CD14-positive monocyte (primary cell): ENCODE measurements at regions not wholly inside any gene's neighbourhood (a gene's known extent, or its start where the extent isn't known, plus 50 kb on each side); places are given as distances from the start of the nearest gene placed in this dataset.

Source experiments
- DNase-seq, 3 donors: peaks; one replicate each; pipeline ENCODE4 v3.0.0-alpha.2; 2011 to 2022
- H2AFZ ChIP-seq: 2 replicates; pipeline ENCODE4 v1.6.0; 2012; ENCODE audit warnings: mild to moderate bottlenecking, low read depth, low read length, inconsistent platforms; ENCODE audit not compliant: insufficient read depth, poor library complexity, severe bottlenecking
- H3K27ac ChIP-seq, 2 donors: 1 replicate in 1 of 2; 2 replicates in 1 of 2; pipeline ENCODE4 v1.5.1; 2012 to 2013; ENCODE audit warnings: low read length in 2 of 2, control low read depth in 1 of 2, inconsistent platforms in 1 of 2, low read depth in 1 of 2, mild to moderate bottlenecking in 1 of 2
- H3K27me3 ChIP-seq, 2 donors: one replicate each; pipeline versions ENCODE4 v1.6.0 to v1.6.1; 2011 to 2013; ENCODE audit warnings: low read length in 2 of 2; ENCODE audit not compliant: control insufficient read depth in 2 of 2, insufficient read depth in 2 of 2
- H3K36me3 ChIP-seq, 2 donors: replicated peaks in 1 of 2; 1 replicate in 1 of 2; 2 replicates in 1 of 2; pipeline versions ENCODE4 v1.5.1 to v1.6.1; 2012 to 2013; ENCODE audit warnings: low read length in 2 of 2, control low read depth in 1 of 2, inconsistent platforms in 1 of 2, mild to moderate bottlenecking in 1 of 2; ENCODE audit not compliant: insufficient read depth in 2 of 2, control insufficient read depth in 1 of 2
- H3K4me1 ChIP-seq, 2 donors: 1 replicate in 1 of 2; 2 replicates in 1 of 2; pipeline versions ENCODE4 v1.5.1 to v1.6.1; 2012 to 2013; ENCODE audit warnings: low read length in 2 of 2, control low read depth in 1 of 2, inconsistent platforms in 1 of 2, mild to moderate bottlenecking in 1 of 2, moderate library complexity in 1 of 2; ENCODE audit not compliant: insufficient read depth in 2 of 2, control insufficient read depth in 1 of 2
- H3K4me2 ChIP-seq: replicated peaks from 2 replicates; pipeline ENCODE3; 2012; ENCODE audit warnings: low read length, moderate library complexity, mild to moderate bottlenecking; ENCODE audit not compliant: poor library complexity, severe bottlenecking; ENCODE audit errors: extremely low read depth
- H3K4me3 ChIP-seq, 3 experiments: fragments of 200-600 bp in 1 of 3; sonication (generic) in 1 of 3; replicated peaks in 1 of 3; 1 replicate in 2 of 3; 2 replicates in 1 of 3; pipeline ENCODE4 v1.5.1; 2011 to 2013; ENCODE audit warnings: low read length in 3 of 3, mild to moderate bottlenecking in 3 of 3, control low read depth in 2 of 3, low read depth in 2 of 3, inconsistent platforms in 1 of 3, moderate library complexity in 1 of 3
- H3K79me2 ChIP-seq: 2 replicates; pipeline ENCODE4 v1.6.0; 2012; ENCODE audit warnings: mild to moderate bottlenecking, control low read depth, inconsistent platforms, low read length, moderate library complexity; ENCODE audit not compliant: insufficient read depth
- H3K9ac ChIP-seq: 2 replicates; pipeline ENCODE4 v1.6.0; 2017; ENCODE audit warnings: low read length, mild to moderate bottlenecking; ENCODE audit not compliant: insufficient read depth, poor library complexity, severe bottlenecking
- H3K9me3 ChIP-seq, 2 donors: replicated peaks in 1 of 2; 1 replicate in 1 of 2; 2 replicates in 1 of 2; pipeline versions ENCODE4 v1.5.1 to v1.6.1; 2012 to 2013; ENCODE audit warnings: low read length in 2 of 2, control low read depth in 1 of 2; ENCODE audit not compliant: control insufficient read depth in 1 of 2, insufficient read depth in 1 of 2
- H4K20me1 ChIP-seq: 2 replicates; pipeline ENCODE4 v1.6.0; 2012; ENCODE audit warnings: mild to moderate bottlenecking, low read length, control low read depth, moderate library complexity; ENCODE audit not compliant: insufficient read depth
- H3K27ac Mint-ChIP-seq, 7 donors: one replicate each; pipeline ENCODE4 v1.8.0; 2020; ENCODE audit warnings: mild to moderate bottlenecking in 7 of 7, mixed read lengths in 7 of 7, moderate library complexity in 6 of 7, inconsistent platforms in 2 of 7
- H3K27me3 Mint-ChIP-seq, 3 donors: one replicate each; pipeline ENCODE4 v1.8.0; 2021 to 2022; ENCODE audit warnings: low read depth in 3 of 3, mild to moderate bottlenecking in 3 of 3, mixed read lengths in 3 of 3, moderate library complexity in 3 of 3, inconsistent platforms in 1 of 3
- H3K36me3 Mint-ChIP-seq, 2 donors: one replicate each; pipeline ENCODE4 v1.8.0; 2020; ENCODE audit warnings: mixed read lengths in 2 of 2, inconsistent platforms in 1 of 2, mild to moderate bottlenecking in 1 of 2
- H3K4me1 Mint-ChIP-seq: one replicate; pipeline ENCODE4 v1.8.0; 2020; ENCODE audit warnings: mild to moderate bottlenecking, mixed read lengths
- H3K4me3 Mint-ChIP-seq, 2 donors: one replicate each; pipeline ENCODE4 v1.8.0; 2020; ENCODE audit warnings: mild to moderate bottlenecking in 2 of 2, mixed read lengths in 2 of 2, moderate library complexity in 1 of 2
- H3K9me3 Mint-ChIP-seq, 7 donors: one replicate each; pipeline ENCODE4 v1.8.0; 2020 to 2022; ENCODE audit warnings: mixed read lengths in 7 of 7, mild to moderate bottlenecking in 6 of 7, moderate library complexity in 6 of 7, inconsistent platforms in 2 of 7
- WGBS: methylation state at CpG from one replicate; pipeline ENCODE4 v1.1.5; 2013; ENCODE audit warnings: missing lambda C conversion rate; ENCODE audit not compliant: insufficient coverage; 5-methylcytosine and 5-hydroxymethylcytosine counted together
- intact Hi-C, 2 donors: fragments of 100-400 bp; cut with micrococcal nuclease; formaldehyde crosslinking; loops; one replicate each; pipeline versions ENCODE4 v1.15.0 to v1.15.1; 2023
- TF ChIP-seq, protein P1 (sequence below): fragments of 200-600 bp; IDR thresholded peaks from one replicate; pipeline ENCODE4 v1.8.0; 2022; ENCODE audit warnings: antibody characterized with exemption, mild to moderate bottlenecking

DNA sequence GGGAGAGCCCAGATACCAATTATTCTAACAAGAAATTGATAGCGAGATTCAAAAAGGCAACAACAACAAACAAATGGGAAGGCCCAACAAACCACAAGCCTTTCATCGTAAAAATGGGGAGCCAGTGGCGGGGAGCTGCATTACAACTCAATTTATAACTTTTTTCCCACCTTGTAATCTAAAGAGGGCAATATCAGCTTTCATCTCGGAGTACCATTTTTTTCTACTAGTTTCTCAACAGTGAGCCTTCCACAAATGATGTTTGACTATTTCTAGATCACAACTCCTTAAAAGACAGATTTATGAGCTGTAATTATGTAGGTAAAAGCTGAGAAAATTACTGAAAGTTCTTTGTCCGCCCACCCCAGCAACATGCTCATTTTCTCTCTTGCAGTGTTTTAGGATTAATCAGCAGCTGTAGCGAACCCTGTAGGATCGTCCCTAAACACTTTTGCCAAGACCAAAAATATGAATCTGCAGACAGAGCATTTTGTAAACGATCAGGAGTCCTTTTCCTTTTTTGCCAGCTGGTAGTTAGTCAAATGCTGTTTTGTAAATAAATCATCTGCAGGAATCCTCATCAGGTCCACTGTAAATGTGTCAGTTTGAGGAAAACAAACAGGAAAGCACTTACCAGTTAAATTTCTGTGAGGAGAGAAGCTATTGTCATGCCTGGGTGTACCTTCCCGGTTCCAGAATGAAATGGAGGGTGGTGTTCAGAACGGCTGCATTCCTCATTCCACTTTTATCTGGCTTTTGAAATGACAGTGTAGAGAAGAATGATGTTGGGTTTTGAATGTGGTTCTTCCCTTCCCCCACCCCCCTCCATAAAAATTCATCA is 53.2 kb downstream of the EEF1B2 start:
- intact Hi-C loops, result no loop called here
- H4K20me1 ChIP-seq, result no peaks in the 10 kb centered on the region

DNA sequence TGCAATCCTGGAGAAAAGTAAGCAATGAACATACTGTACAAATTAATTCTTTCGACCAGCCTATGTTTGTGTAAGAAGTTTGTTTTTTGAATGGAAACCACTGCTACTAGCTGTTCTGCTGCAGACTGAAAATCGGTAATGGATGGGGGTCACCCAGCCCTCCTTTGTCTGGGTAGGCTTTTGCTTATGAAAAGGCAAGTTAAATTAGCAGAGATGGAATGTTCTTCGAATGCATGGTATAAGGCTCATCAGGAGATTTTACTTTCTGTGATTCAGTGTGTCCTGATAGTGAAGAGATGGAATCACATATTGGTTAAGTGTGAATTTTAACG is 53.8 kb downstream of the EEF1B2 start:
- H3K27ac ChIP-seq, result no peak overlapping the region
- H3K4me3 ChIP-seq, result no peak overlapping the region
- H3K27me3 Mint-ChIP-seq, result peaks cover 35 to 41% (median 36%) of the 10 kb centered on the region in 3 donors
- no peaks in the 10 kb centered on the region for H3K79me2 ChIP-seq
- H3K27ac Mint-ChIP-seq, result no peak overlapping the region
- H3K4me2 ChIP-seq, result no peak overlapping the region
- H3K36me3 ChIP-seq, result no peaks in the 10 kb centered on the region
- H3K4me1 ChIP-seq, result peaks cover 9 to 11% of the 10 kb centered on the region in 2 donors
- H3K36me3 Mint-ChIP-seq, result no peaks in the 10 kb centered on the region
- no peak overlapping the region for H3K9ac ChIP-seq
- H4K20me1 ChIP-seq, result no peaks in the 10 kb centered on the region
- TF ChIP-seq, protein P1, sequence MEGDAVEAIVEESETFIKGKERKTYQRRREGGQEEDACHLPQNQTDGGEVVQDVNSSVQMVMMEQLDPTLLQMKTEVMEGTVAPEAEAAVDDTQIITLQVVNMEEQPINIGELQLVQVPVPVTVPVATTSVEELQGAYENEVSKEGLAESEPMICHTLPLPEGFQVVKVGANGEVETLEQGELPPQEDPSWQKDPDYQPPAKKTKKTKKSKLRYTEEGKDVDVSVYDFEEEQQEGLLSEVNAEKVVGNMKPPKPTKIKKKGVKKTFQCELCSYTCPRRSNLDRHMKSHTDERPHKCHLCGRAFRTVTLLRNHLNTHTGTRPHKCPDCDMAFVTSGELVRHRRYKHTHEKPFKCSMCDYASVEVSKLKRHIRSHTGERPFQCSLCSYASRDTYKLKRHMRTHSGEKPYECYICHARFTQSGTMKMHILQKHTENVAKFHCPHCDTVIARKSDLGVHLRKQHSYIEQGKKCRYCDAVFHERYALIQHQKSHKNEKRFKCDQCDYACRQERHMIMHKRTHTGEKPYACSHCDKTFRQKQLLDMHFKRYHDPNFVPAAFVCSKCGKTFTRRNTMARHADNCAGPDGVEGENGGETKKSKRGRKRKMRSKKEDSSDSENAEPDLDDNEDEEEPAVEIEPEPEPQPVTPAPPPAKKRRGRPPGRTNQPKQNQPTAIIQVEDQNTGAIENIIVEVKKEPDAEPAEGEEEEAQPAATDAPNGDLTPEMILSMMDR, result no peak
- no peak overlapping the region for H2AFZ ChIP-seq
- H3K4me3 Mint-ChIP-seq, result peak overlapping the region in 1 of 2 donors; percentile 17
- intact Hi-C loops, result no loop called here
- H3K9me3 Mint-ChIP-seq, result peaks cover 0 to 3% (median 0%) of the 10 kb centered on the region in 7 donors
- 14% methylated on average over 2 of the region's 4 CpGs for WGBS
- peaks cover 28 to 44% of the 10 kb centered on the region in 2 donors for H3K27me3 ChIP-seq
- no peaks in the 10 kb centered on the region for H3K9me3 ChIP-seq
- no peak for DNase-seq
- peaks cover 11% of the 10 kb centered on the region for H3K4me1 Mint-ChIP-seq

More for the DNA sequence above, 53.2 kb downstream of the EEF1B2 start:
- no peak overlapping the region for H3K9ac ChIP-seq
- no peak for DNase-seq
- H3K36me3 ChIP-seq, result no peaks in the 10 kb centered on the region
- TF ChIP-seq, protein P1, result no peak
- H3K9me3 ChIP-seq, result no peaks in the 10 kb centered on the region
- no peaks in the 10 kb centered on the region for H3K79me2 ChIP-seq
- Mint-ChIP-seq H3K9me3 (peaks cover 0 to 3% (median 0%) of the 10 kb centered on the region in 7 donors), H3K27me3 (peaks cover 30 to 38% (median 36%) of the 10 kb centered on the region in 3 donors), H3K27ac (no peak overlapping the region), H3K36me3 (no peaks in the 10 kb centered on the region), H3K4me3 (peak overlapping the region in 1 of 2 donors; percentile 67), H3K4me1 (peaks cover 6% of the 10 kb centered on the region)
- H3K4me1 ChIP-seq, result peaks cover 3 to 5% of the 10 kb centered on the region in 2 donors
- no peak overlapping the region for H3K4me3 ChIP-seq
- WGBS, result 80% methylated on average over 1 of the region's 10 CpGs
- no peak overlapping the region for H3K27ac ChIP-seq
- H2AFZ ChIP-seq, result no peak overlapping the region
- no peak overlapping the region for H3K4me2 ChIP-seq
- H3K27me3 ChIP-seq, result peaks cover 28 to 41% of the 10 kb centered on the region in 2 donors
